HG02610 (cell line): ENCODE measurements at regions not wholly inside any gene's neighbourhood (a gene's known extent, or its start where the extent isn't known, plus 50 kb on each side); places are given as distances from the start of the nearest gene placed in this dataset.
A peak's percentile ranks its signal among the peaks of the same experiment; 100 is the strongest.

ENCODE experiments used
- ATAC-seq: cut with Tn5 transposase; IDR thresholded peaks from one replicate; pipeline ENCODE4 v1.9.1; 2021; ENCODE audit warnings: mild to moderate bottlenecking, moderate library complexity; ENCODE audit not compliant: unreplicated experiment

GRCh38 chr14:38425324-38425976, 169.6 kb upstream of the CLEC14A start:
- ATAC-seq = no peak

DNA sequence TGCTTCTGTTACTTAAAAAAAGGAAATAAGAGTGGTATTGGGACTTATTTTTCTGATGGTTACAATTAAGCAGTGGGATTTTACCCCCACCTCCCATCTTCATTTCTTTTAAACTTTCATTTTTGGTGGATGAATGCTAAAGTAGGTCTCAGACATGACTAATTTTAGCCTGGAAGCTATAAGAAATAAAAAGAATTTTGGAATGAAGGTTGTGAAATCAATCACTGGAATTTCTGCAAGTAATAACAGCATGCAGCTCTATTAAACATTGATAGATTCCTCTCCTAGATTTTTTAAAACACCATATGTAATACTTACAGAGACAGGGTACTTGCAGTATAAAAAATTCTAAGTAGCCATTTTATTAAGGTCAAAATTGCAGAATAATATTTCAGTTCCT, 164.2 kb upstream of the CLEC14A start:
- no peak for ATAC-seq

DNA sequence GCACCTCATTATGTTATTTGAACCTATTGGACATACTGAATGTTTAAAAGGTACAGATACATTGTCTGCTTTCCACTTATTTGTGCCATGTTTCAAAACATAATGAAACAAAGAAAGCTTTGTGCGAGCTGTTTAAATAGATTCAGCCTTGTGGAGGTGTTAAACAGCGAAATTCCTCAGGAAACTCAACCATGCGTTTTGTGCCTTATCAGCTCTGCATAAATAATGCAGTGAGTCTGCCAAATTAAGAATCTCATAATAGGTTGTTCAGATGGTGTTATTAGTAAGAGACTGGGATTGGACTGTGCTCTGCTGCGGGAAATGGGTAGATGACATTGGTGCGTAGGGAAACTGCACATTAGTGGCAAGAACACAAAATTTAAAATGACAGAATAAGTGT, 163.7 kb upstream of the CLEC14A start:
- no peak for ATAC-seq

DNA sequence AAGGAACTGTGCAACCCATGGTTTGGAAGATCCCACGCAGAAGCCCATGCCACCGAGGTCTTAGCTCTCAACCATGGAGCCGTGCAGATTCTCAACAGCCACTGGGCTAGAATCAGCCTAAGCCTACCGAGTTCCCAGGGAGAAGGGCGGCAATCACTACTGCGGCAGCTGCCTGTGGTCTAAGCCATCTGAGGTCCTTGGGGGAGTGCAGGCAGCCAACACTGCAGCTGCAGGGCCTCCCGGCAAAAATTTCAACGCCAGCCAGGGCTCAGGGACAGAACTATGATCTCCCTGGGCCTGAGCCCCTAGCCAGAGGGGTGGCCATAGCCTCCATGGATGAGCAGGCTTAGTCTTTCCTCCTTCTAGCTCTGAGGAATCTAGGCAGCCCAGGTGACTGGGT, 156.8 kb upstream of the CLEC14A start:
- no peak for ATAC-seq

GRCh38 chr14:38410442-38410841, 154.5 kb upstream of the CLEC14A start:
- no peak for ATAC-seq

DNA sequence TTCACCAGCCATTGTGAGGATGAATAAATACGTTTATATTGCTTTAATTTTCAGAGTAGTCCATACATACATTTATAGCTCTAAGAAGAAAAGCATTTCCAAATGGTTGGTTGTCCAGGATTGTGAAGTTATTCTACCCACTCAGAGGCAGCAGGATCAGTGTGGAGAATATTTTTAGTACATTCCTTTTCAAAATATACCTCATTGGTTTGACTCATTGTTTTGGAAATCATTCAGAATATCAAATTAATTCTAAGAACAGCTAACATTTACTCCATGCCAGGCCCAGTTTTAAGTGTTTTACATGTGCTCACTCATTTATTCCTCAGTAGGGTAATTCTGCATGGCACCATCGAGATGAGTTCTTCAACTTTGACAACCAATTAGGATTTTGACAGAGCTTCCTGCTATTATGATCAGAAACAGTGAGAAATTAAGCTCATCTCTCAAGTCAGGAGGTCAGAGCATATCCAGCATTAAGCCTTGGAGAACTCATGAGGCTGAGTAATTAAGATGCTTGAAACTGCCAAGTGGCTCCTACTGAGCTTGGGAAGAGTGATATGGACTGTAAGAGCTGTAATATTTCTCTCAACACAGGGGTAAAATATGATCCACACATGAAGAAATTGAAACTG, 153.3 kb upstream of the CLEC14A start:
- ATAC-seq = no peak

DNA sequence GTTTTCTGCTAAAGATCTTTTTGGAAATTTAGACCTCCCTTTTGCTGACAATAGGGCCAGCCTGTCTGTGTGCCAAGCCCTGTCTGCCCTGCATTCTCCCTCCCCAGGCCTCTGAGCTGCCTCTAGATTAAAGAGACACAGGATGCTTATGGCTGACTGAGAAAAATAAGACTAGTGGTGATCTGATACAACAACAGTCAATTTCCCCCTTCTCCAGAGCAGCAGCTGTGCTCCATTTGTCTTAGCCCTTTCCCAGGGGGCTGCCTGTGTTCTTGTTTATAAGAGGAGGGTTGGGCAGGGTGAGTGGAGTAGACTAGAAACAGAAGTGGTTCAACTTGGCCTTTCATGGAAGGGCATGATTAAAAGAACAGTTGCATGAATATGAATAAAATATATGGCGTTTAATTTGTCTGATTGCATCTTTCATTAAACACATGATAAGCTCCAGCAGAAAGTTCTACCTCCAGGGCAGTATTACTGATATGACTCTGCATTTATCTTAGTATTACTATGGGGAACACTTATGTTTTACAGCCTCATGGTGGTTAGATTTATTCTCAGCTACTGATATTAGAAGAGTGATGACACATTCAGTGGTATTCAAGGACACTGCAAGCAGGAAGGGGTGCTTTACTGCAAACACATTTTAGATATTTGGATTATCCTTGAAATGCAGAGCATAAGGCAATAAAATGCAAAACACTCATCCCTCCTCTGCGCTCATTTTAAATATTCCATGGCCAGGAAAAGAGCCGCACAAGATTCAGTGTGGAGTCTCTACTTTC, 150.2 kb upstream of the CLEC14A start:
- no peak for ATAC-seq

DNA sequence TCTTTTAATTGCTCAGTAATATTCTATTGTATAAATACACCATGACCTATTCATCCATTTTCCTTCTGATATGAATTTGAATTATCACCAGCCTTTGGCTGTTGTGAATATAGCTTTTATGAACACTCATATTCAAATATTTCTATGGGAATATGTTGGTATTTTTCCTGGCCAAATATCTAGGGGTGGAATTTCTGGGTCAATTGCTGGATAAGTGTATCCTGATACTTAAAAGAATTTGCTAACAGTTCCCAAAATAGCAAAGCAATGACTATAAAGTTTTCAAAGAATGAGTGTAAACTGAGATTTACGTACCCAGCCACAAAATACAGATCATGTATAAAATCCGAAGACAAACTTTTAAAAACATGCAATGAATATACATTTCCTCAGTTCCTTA, 148.7 kb upstream of the CLEC14A start:
- ATAC-seq = no peak

DNA sequence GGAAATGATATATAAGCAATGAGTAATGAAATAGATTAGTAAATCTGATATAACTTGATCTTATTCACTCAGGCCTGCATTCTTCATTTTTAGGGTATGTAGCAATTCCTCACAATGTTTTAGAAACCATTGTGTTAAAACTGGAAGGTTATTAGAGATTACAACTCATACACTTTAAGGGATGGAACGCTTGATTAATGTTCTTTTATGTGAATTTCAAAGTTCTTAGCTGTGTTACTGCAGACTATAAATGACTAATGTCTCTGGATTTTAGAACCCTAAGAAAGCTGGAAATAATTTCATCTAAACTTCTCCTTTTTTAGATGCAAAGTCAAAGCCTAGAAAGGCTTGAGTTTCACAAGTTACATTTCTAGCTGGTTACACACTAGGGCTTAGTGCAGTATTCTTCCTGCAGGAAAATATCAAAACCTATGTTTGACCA, 148.2 kb upstream of the CLEC14A start:
- no peak for ATAC-seq

DNA sequence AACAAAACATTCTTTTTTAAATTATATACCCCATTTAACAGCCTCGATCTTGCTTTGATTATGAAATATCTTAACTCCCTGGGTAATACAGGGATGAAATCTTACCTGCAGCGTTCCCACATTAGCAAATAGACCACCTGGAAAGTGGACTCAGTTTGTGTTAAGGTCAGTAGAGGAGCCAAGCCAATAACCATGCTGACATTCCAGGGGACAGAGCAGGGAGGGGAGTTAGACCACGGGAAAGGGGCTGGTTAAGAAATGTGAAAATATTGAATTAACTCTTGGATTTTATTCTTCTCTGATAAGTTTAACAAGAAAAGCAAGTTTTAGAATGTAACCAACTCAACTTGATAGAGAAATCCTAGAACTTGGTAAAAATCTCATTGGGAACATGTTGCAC, 144.9 kb upstream of the CLEC14A start:
- ATAC-seq = no peak

- no peak for ATAC-seq
These were observed 143.8 kb upstream of the CLEC14A start for GRCh38 chr14:38399652-38400051.

GRCh38 chr14:38394767-38395166, 138.9 kb upstream of the CLEC14A start:
- ATAC-seq = no peak

- no peak for ATAC-seq
These were observed 138.2 kb upstream of the CLEC14A start for GRCh38 chr14:38394064-38394463.

- peak; percentile 24 for ATAC-seq
These were observed 135.4 kb upstream of the CLEC14A start for GRCh38 chr14:38391334-38391733.

- ATAC-seq = no peak
These were observed 133.8 kb upstream of the CLEC14A start for GRCh38 chr14:38389681-38390080.

DNA sequence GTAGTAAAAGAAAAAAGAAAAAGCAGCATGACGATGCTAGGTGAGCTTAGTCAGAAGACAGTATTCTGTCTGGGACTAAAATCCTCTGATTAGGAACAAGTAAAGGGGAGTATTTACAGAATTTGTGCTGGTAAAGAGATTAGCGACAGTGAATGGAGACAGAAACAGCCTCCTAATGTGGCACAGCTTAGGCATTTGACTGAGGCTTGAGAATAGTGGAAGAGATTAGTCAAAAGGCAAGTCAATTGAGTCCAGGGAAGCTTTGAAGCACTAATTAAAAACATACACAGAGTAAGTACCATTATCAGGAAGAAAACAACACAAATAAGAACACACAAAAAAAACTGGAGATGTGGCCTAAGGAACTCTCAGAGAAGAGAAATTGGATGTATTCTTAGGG, 131.9 kb upstream of the CLEC14A start:
- ATAC-seq = no peak

GRCh38 chr14:38385836-38386235, 129.9 kb upstream of the CLEC14A start:
- no peak for ATAC-seq

GRCh38 chr14:38385343-38385742, 129.4 kb upstream of the CLEC14A start:
- no peak for ATAC-seq

- ATAC-seq = no peak
These were observed 128.8 kb upstream of the CLEC14A start for GRCh38 chr14:38384741-38385140.

DNA sequence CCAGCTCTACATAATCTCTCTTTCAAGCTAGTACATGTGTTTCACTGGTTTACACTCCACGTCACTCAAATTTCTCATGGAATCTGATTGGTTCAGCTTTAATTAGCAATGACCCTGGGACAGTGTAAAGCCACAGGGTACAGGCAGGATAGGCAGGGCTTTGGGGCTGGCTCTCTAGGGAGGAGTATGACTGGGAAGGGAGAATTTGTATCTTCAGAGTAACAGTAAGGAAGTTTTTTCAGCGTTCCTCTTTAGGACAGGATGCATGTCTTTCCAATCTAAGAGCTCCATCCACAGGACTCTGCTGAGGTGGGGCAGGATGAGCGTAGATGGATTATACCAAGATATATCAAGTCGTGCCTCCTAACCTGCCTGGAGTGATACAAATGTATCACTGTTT, 112.0 kb upstream of the CLEC14A start:
- ATAC-seq = no peak

DNA sequence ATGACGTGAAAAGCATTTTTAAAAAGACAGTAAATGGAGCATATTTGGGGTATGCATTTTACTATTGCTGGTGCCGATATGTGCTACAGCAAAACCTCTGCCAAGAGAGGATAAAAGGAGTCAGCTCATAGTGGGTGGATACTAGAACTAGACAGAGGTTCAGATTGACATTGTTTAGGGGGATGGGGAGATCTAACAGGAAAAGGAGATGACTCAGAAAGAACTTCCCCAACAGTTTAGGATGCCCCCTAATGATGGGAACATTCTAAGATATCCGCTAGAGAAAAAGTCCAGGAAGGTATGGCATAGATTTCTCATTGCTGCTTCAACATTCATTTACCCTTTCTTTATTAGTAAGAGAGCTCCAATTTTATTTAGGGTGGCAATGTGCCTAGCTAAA, 110.5 kb upstream of the CLEC14A start:
- no peak for ATAC-seq

GRCh38 chr14:38363217-38363616, 107.3 kb upstream of the CLEC14A start:
- no peak for ATAC-seq
